ENCODE measurements at regions not wholly inside any gene's neighbourhood (a gene's known extent, or its start where the extent isn't known, plus 50 kb on each side); places are given as distances from the start of the nearest gene placed in this dataset.

DNA sequence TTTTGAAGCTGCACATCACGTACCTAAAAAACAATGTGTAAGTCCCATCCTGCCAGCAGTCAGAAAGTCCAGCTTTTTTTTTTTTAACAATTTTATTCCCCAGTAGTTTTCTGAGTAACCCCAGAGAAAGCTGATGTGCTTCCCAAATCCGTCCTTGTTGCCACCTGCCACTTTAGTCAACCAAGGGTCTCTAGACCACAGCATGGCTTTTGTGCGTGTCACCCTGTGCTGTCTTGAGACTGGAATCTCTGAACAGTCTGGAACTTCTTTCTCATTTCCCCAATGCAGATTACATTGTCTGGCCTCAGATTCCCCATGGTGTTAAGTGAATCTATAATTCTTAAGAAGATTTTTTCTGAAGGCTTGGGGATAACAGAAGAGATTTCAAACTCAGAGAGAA, 289.2 kb upstream of the KLF12 start:
- TF ChIP-seq, protein P1, sequence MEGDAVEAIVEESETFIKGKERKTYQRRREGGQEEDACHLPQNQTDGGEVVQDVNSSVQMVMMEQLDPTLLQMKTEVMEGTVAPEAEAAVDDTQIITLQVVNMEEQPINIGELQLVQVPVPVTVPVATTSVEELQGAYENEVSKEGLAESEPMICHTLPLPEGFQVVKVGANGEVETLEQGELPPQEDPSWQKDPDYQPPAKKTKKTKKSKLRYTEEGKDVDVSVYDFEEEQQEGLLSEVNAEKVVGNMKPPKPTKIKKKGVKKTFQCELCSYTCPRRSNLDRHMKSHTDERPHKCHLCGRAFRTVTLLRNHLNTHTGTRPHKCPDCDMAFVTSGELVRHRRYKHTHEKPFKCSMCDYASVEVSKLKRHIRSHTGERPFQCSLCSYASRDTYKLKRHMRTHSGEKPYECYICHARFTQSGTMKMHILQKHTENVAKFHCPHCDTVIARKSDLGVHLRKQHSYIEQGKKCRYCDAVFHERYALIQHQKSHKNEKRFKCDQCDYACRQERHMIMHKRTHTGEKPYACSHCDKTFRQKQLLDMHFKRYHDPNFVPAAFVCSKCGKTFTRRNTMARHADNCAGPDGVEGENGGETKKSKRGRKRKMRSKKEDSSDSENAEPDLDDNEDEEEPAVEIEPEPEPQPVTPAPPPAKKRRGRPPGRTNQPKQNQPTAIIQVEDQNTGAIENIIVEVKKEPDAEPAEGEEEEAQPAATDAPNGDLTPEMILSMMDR (IDR thresholded peaks at IDR 0.05; ENCODE audit: low read length), result no peak
- TF ChIP-seq EZH2 (IDR thresholded peaks at IDR 0.05; ENCODE audit: borderline replicate concordance, low read length), result no peak

Measured in OCI-LY1 (cell line).